IPS DF 6.9 (cell line): ENCODE measurements at regions not wholly inside any gene's neighbourhood (a gene's known extent, or its start where the extent isn't known, plus 50 kb on each side); places are given as distances from the start of the nearest gene placed in this dataset.
"Not testable (repeated sequence)": the region's sequence is repeated elsewhere in the genome, so short reads cannot be mapped to it uniquely, and the experiment has no call there.

Experiments
- DNase-seq: peaks from one replicate; pipeline ENCODE4 v3.0.0-alpha.2; 2013; ENCODE audit warnings: low read depth, low spot score
- H3K27ac ChIP-seq: one replicate; pipeline ENCODE4 v1.5.1; 2013; ENCODE audit warnings: low read length, control low read depth
- H3K27me3 ChIP-seq: 2 replicates; pipeline ENCODE4 v1.6.1; 2013; ENCODE audit warnings: mild to moderate bottlenecking, low read length; ENCODE audit not compliant: control insufficient read depth, insufficient read depth
- H3K36me3 ChIP-seq: 2 replicates; pipeline ENCODE4 v1.6.1; 2013; ENCODE audit warnings: low read length; ENCODE audit not compliant: control insufficient read depth, insufficient read depth
- H3K4me1 ChIP-seq: 2 replicates; pipeline ENCODE4 v1.6.1; 2013; ENCODE audit warnings: low read length; ENCODE audit not compliant: control insufficient read depth, insufficient read depth
- H3K4me3 ChIP-seq: 2 replicates; pipeline ENCODE4 v1.5.1; 2013; ENCODE audit warnings: mild to moderate bottlenecking, low read length
- H3K9me3 ChIP-seq: 2 replicates; pipeline ENCODE4 v1.6.1; 2013; ENCODE audit warnings: low read length, inconsistent platforms; ENCODE audit not compliant: control insufficient read depth, insufficient read depth
- WGBS: extraction: QIAGEN DNeasy Blood & Tissue Kit; methylation state at CpG from one replicate; pipeline ENCODE4 v1.1.7; 2013; ENCODE audit warnings: mixed read lengths, missing lambda C conversion rate; ENCODE audit not compliant: insufficient read length, insufficient coverage; 5-methylcytosine and 5-hydroxymethylcytosine counted together

DNA sequence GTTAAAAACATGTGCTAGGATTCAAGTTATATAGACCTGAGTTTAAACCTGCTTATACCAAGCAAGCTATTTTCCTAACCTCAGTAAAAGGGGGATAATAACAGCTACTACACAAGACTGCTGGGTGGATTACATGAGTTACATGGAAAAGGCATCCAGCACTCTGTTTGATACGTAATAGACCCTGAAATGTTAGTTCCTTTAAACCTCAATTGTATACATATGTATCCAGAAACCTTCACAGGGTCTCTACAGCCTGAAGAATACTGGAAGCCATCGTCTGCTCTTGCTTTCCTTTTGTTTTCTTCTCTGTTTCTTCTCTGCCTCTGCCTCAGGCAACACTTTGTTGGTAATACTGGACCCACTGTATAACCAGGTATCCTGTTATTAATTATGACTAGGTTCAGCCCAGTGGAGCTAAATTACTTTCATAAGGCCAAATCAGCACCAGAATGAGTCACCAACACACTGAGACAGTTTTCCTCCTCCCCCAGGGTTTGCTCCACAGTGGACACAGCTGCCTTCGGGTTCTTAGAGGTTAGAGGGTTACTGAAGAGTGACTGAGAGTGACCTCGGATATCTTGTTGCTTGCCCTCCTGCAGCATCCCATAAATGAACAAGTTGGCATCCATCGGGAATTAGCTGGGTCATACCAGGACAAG lies 127.1 kb downstream of the CAPZA3 start:
- H3K9me3 ChIP-seq = no peaks in the 10 kb centered on the region
- peaks cover 1% of the 10 kb centered on the region; the same call in 1 of the 2 replicates for H3K4me1 ChIP-seq
- WGBS = no CpG with 5 or more reads among the region's 5 CpGs
- H3K27me3 ChIP-seq = no peaks in the 10 kb centered on the region
- H3K4me3 ChIP-seq = no peak overlapping the region
- H3K36me3 ChIP-seq = no peaks in the 10 kb centered on the region
- no peak for DNase-seq
- no peak overlapping the region for H3K27ac ChIP-seq

DNA sequence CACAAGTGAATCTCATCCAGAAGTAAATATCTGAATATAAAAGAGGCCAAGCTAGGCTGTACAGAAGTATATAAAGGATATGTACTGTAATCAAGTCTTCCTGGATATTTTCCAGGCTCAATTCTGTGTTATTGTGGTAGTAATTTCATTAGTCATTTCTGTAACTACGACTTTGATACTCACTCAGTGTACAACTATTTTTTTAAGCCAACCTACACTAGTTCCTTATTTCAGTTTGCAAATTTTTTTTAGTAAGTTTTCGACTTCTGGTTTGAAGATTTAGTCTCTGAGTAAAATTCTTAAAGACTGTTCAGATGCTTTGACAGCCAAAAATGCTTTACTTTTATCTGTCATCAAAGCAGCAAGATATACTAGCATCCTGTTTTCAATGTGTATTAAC lies 130.8 kb downstream of the CAPZA3 start:
- Histone ChIP-seq H3K4me3 (no peak overlapping the region), H3K36me3 (no peaks in the 10 kb centered on the region), H3K9me3 (no peaks in the 10 kb centered on the region), H3K27ac (no peak overlapping the region), H3K27me3 (no peaks in the 10 kb centered on the region), H3K4me1 (no peaks in the 10 kb centered on the region; the same call in 1 of the 2 replicates)
- no CpG with 5 or more reads among the region's 2 CpGs for WGBS
- no peak for DNase-seq

DNA sequence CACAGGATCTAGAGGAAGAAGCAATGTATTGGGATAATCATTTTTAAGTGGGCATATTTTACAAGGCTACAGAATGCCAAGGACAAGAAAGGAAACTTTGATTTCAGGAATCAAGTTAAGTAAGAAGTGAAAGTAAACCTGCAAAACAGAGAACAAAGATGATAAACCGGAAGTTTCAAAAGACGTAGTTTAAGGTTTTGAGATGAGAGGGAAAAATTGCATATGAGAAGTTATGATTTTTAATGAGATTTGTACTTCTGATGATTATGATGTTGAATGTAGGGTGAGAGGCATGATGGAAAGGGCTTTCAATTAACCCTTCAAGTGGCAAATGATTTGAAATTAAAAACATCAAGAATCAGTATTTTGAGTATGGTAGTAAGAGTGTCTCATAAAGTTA lies 134.9 kb downstream of the CAPZA3 start:
- H3K4me1 ChIP-seq = no peaks in the 10 kb centered on the region
- no peak for DNase-seq
- no peak overlapping the region for H3K27ac ChIP-seq
- no peaks in the 10 kb centered on the region for H3K36me3 ChIP-seq
- no peaks in the 10 kb centered on the region; the same call in 1 of the 2 replicates for H3K9me3 ChIP-seq
- no peaks in the 10 kb centered on the region for H3K27me3 ChIP-seq
- H3K4me3 ChIP-seq = no peak overlapping the region
- WGBS = 100% methylated on average over 2 of the region's 2 CpGs

DNA sequence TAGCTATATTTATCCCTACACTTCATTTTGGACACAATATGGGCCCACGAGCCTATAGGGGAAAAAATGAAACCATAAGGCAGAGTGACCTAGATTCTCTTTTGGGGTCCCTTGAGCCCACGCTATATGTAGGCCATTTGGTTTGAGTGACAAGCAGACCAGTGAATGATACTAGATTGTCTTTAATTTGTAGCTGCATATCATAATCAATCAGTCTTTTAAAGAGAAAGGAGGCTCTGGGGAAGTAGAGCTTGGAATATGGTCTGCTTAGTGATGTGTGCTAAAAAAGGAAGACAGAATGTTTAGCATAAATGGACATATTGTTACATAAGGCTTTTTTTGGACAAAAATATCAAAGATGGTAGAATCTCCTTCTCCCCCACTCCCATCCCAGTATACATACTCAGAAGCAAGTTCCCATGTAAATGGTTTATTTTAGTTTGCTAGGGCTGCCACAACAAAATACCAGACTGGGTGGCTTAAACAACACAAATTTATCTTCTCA lies 140.8 kb downstream of the CAPZA3 start:
- Histone ChIP-seq H3K4me3 (no peak overlapping the region), H3K27ac (no peak overlapping the region), H3K36me3 (no peaks in the 10 kb centered on the region), H3K9me3 (no peaks in the 10 kb centered on the region; the same call in 1 of the 2 replicates), H3K27me3 (no peaks in the 10 kb centered on the region), H3K4me1 (no peaks in the 10 kb centered on the region)
- WGBS = no CpG with 5 or more reads among the region's 2 CpGs
- no peak for DNase-seq

DNA sequence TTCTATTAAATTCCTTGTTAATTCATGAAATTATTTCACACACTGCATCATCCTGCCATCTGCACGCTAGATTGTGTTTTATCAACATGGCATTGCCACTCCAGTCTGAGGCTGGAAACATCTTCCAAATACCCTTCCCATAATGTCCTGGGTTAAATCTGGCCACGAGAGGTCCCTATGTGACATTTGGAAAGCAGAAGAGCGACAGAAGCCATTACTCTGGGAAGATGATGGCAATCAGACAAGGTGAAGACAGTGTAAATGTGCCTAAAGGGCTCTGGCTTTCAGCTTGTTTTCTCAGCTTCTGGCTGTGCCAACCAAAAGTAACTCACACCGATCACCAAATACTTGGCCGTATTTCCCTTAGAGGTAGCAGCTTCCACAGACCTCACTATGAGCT lies 144.8 kb downstream of the CAPZA3 start:
- no peak overlapping the region for H3K4me3 ChIP-seq
- H3K9me3 ChIP-seq = no peaks in the 10 kb centered on the region
- WGBS = no CpG with 5 or more reads among the region's 5 CpGs
- H3K27me3 ChIP-seq = no peaks in the 10 kb centered on the region
- no peak for DNase-seq
- H3K4me1 ChIP-seq = no peaks in the 10 kb centered on the region
- no peak overlapping the region for H3K27ac ChIP-seq
- H3K36me3 ChIP-seq = no peaks in the 10 kb centered on the region

DNA sequence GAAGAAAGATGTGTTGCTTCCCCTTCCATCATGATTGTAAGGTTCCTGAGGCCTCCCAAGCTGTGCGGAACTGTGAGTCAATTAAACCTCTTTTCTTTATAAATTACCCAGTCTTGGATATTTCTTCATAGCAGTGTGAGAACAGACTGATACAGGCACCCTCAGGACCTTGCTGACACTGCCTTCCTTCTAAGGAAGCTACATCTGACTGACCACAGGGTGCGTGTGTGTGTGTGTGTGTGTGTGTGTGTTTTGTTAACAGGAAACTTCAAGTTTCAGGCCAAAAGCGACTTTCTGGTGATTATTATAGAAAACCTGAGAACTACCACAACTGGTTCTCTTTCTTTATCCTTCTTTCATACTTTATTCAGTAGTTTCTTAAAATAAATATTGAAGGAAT lies 149.0 kb downstream of the CAPZA3 start:
- DNase-seq = no peak
- Histone ChIP-seq H3K27ac (no peak overlapping the region), H3K4me3 (no peak overlapping the region), H3K27me3 (no peaks in the 10 kb centered on the region), H3K4me1 (no peaks in the 10 kb centered on the region; the same call in 1 of the 2 replicates), H3K36me3 (no peaks in the 10 kb centered on the region), H3K9me3 (no peaks in the 10 kb centered on the region)
- no CpG with 5 or more reads among the region's 3 CpGs for WGBS

DNA sequence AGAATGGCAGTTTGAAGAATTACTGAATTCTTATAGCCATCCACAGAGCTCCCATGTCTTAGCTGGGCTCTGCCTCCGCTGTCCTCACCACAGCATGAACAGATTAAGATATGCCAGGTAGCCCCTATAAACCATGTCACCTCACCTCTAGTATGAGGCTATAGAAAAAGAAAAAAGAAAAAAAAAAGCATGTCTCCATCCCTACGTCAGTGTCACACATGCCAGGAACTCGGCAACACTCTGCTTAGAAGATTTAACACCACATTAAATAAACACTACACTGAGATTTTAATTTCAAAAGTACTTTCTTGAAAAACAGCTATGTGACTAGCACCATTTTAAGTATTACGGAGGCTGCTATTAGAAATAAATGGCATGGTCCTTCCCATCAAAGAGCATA lies 149.4 kb downstream of the CAPZA3 start:
- Histone ChIP-seq H3K9me3 (no peaks in the 10 kb centered on the region), H3K27me3 (no peaks in the 10 kb centered on the region), H3K27ac (no peak overlapping the region), H3K4me1 (no peaks in the 10 kb centered on the region; the same call in 1 of the 2 replicates), H3K36me3 (no peaks in the 10 kb centered on the region), H3K4me3 (no peak overlapping the region)
- DNase-seq = no peak
- WGBS = no CpG with 5 or more reads among the region's 4 CpGs

DNA sequence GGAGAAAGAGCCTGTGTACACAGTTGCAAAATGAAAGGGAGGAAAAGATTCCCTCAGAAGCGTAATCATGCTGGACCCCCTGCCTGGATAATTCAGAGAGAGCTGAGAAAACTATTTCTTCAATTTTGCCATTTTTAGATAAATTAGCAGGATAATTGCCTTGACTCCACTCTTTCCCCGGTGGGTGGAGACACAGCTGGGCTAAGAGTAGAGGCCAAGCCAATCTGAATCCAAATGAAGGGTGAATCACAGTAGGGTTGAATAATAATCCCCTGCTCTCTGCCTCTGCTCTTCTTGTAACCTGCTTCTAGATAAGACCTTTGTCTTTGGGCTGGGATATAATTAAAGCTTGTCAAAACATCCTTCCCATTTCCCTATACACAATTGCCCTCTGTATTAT lies 150.1 kb downstream of the CAPZA3 start:
- H3K36me3 ChIP-seq = no peaks in the 10 kb centered on the region
- H3K4me1 ChIP-seq = no peaks in the 10 kb centered on the region; the same call in 1 of the 2 replicates
- no peak overlapping the region for H3K4me3 ChIP-seq
- H3K27me3 ChIP-seq = no peaks in the 10 kb centered on the region
- H3K27ac ChIP-seq = no peak overlapping the region
- no CpG with 5 or more reads among the region's 2 CpGs for WGBS
- DNase-seq = no peak
- no peaks in the 10 kb centered on the region for H3K9me3 ChIP-seq

DNA sequence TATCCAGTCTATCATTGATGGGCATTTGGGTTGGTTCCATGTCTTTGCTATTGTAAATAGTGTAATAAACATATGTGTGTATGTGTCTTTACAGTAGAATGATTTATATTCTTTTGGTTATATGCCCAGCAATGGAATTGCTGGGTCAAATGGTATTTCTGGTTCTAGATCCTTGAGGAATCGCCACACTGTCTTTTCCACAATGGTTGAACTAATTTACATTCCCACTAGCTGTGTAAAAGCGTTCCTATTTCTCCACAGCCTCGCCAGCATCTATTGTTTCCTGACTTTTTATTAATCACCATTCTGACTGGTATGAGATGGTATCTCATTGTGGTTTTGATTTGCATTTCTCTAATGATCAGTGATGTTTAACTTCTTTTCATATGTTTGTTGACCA lies 152.7 kb downstream of the CAPZA3 start:
- no CpG with 5 or more reads among the region's 3 CpGs for whole genome bisulfite sequencing
- not testable (repeated sequence) for H3K27me3 ChIP-seq, H3K36me3 ChIP-seq, H3K4me3 ChIP-seq, H3K4me1 ChIP-seq, DNase-seq, H3K9me3 ChIP-seq, H3K27ac ChIP-seq

DNA sequence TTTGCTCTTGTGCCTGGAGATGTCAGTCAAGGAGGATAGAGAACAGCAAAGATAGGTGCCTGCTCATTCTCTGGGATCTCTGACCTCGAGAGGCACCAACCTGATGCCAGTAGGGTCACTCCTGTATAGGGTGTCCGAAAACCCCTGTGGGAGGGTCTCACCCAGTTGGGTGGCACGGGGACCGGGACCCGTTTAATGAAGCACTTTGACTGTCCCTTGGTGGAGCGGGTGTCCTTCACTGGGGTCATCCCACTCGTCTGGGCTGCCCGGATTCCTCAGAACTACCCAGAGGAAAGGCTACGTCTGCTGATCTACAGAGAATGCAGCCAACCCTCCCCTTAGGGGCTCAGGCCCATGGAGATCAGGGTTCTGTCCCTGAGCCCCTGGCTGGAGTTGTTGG lies 157.6 kb downstream of the CAPZA3 start:
- H3K27ac ChIP-seq = no peak overlapping the region
- H3K27me3 ChIP-seq = no peaks in the 10 kb centered on the region
- no CpG with 5 or more reads among the region's 9 CpGs for WGBS
- DNase-seq = no peak
- peaks cover 7% of the 10 kb centered on the region; the same call in 1 of the 2 replicates for H3K4me1 ChIP-seq
- no peaks in the 10 kb centered on the region for H3K9me3 ChIP-seq
- no peak overlapping the region for H3K4me3 ChIP-seq
- H3K36me3 ChIP-seq = no peaks in the 10 kb centered on the region

DNA sequence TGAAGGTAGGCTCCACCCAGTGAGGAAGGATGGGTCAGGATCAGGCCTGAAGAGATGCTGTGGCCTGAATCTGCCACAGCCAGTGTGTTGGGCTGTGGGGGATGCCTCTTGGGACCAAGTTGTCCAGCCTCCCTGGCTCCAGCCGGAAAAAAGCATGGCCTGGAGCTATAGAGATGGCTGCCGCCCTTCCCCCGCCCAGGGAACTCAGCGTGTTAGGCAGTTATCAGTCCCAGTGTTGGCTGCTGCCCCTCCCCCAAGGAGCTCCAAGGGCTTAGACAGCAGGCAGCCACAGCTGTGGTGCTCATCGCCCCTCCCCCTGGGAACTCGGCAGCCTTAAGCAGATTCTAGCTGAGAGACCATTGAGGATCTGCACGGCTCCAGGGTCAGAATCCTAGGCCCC lies 158.0 kb downstream of the CAPZA3 start:
- no CpG with 5 or more reads among the region's 7 CpGs for WGBS
- no peak overlapping the region for H3K27ac ChIP-seq
- H3K27me3 ChIP-seq = no peaks in the 10 kb centered on the region
- no peaks in the 10 kb centered on the region for H3K36me3 ChIP-seq
- no peak for DNase-seq
- H3K4me1 ChIP-seq = peaks cover 7% of the 10 kb centered on the region; the same call in 1 of the 2 replicates
- H3K9me3 ChIP-seq = no peaks in the 10 kb centered on the region
- H3K4me3 ChIP-seq = no peak overlapping the region
